HG03060 (cell line): ENCODE measurements at regions not wholly inside any gene's neighbourhood (a gene's known extent, or its start where the extent isn't known, plus 50 kb on each side); places are given as distances from the start of the nearest gene placed in this dataset.

Experiments used
- ATAC-seq: cut with Tn5 transposase; IDR thresholded peaks from one replicate; pipeline ENCODE4 v1.9.1; 2021; ENCODE audit warnings: low read depth, moderate number of reproducible peaks; ENCODE audit not compliant: unreplicated experiment

- ATAC-seq = no peak
These were observed 288.0 kb downstream of the ADGB start for GRCh38 chr6:146886587-146887446.

- ATAC-seq = no peak
These were observed 288.8 kb downstream of the ADGB start for GRCh38 chr6:146887447-146888077.

GRCh38 chr6:146889303-146889702 lies 290.5 kb downstream of the ADGB start:
- ATAC-seq = no peak

GRCh38 chr6:146890172-146890571 lies 291.4 kb downstream of the ADGB start:
- ATAC-seq = no peak

- ATAC-seq = no peak
These were observed 292.1 kb downstream of the ADGB start for GRCh38 chr6:146890644-146891434.

- ATAC-seq = no peak
These were observed 293.0 kb downstream of the ADGB start for GRCh38 chr6:146891615-146892265.

- no peak for ATAC-seq
These were observed 293.5 kb downstream of the ADGB start for GRCh38 chr6:146892283-146892612.

- no peak for ATAC-seq
These were observed 294.0 kb downstream of the ADGB start for GRCh38 chr6:146892613-146893401.

GRCh38 chr6:146893690-146894089 lies 294.9 kb downstream of the ADGB start:
- ATAC-seq = no peak

- no peak for ATAC-seq
These were observed 295.9 kb downstream of the ADGB start for GRCh38 chr6:146894624-146895023.

- no peak for ATAC-seq
These were observed 296.5 kb downstream of the ADGB start for GRCh38 chr6:146895101-146895771.

GRCh38 chr6:146895772-146896061 lies 296.9 kb downstream of the ADGB start:
- no peak for ATAC-seq

- ATAC-seq = no peak
These were observed 297.5 kb downstream of the ADGB start for GRCh38 chr6:146896062-146896813.

GRCh38 chr6:146896960-146897701 lies 298.4 kb downstream of the ADGB start:
- ATAC-seq = no peak

GRCh38 chr6:146898069-146898887 lies 299.5 kb downstream of the ADGB start:
- ATAC-seq = no peak

- ATAC-seq = no peak
These were observed 300.1 kb downstream of the ADGB start for GRCh38 chr6:146898888-146899227.

GRCh38 chr6:146901940-146902816 lies 302.0 kb upstream of the STXBP5 start:
- no peak for ATAC-seq
